HG03039 (cell line): ENCODE measurements at regions not wholly inside any gene's neighbourhood (a gene's known extent, or its start where the extent isn't known, plus 50 kb on each side); places are given as distances from the start of the nearest gene placed in this dataset.
A peak's percentile ranks its signal among the peaks of the same experiment; 100 is the strongest.

ENCODE experiments used
- ATAC-seq: cut with Tn5 transposase; IDR thresholded peaks from one replicate; pipeline ENCODE4 v1.9.1; 2021; ENCODE audit warnings: mild to moderate bottlenecking, moderate library complexity; ENCODE audit not compliant: unreplicated experiment

- no peak for ATAC-seq
These were observed 189.6 kb upstream of the NRP1 start for GRCh38 chr10:33524041-33524440.

- ATAC-seq, result no peak
These were observed 188.8 kb upstream of the NRP1 start for GRCh38 chr10:33523236-33523792.

- ATAC-seq, result no peak
These were observed 187.4 kb upstream of the NRP1 start for GRCh38 chr10:33521904-33522303.

GRCh38 chr10:33521062-33521461 is 186.6 kb upstream of the NRP1 start:
- ATAC-seq, result no peak

GRCh38 chr10:33520223-33520622 is 185.8 kb upstream of the NRP1 start:
- no peak for ATAC-seq

GRCh38 chr10:33519130-33519860 is 184.8 kb upstream of the NRP1 start:
- no peak for ATAC-seq

- no peak for ATAC-seq
These were observed 175.7 kb upstream of the NRP1 start for GRCh38 chr10:33510206-33510605.

GRCh38 chr10:33509231-33509831 is 174.9 kb upstream of the NRP1 start:
- ATAC-seq, result peak; percentile 77

GRCh38 chr10:33507662-33508425 is 173.4 kb upstream of the NRP1 start:
- no peak for ATAC-seq

GRCh38 chr10:33506838-33507661 is 172.6 kb upstream of the NRP1 start:
- no peak for ATAC-seq

GRCh38 chr10:33506391-33506790 is 171.9 kb upstream of the NRP1 start:
- ATAC-seq, result no peak

- no peak for ATAC-seq
These were observed 166.7 kb upstream of the NRP1 start for GRCh38 chr10:33501161-33501560.

GRCh38 chr10:33498391-33498891 is 164.0 kb upstream of the NRP1 start:
- no peak for ATAC-seq

GRCh38 chr10:33497338-33497737 is 162.9 kb upstream of the NRP1 start:
- no peak for ATAC-seq

- no peak for ATAC-seq
These were observed 161.6 kb upstream of the NRP1 start for GRCh38 chr10:33496096-33496495.

GRCh38 chr10:33494694-33495265 is 160.3 kb upstream of the NRP1 start:
- no peak for ATAC-seq

GRCh38 chr10:33493978-33494377 is 159.5 kb upstream of the NRP1 start:
- ATAC-seq, result no peak

- ATAC-seq, result no peak
These were observed 159.0 kb upstream of the NRP1 start for GRCh38 chr10:33493497-33493896.

GRCh38 chr10:33492701-33493345 is 158.4 kb upstream of the NRP1 start:
- ATAC-seq, result no peak
